ENCODE measurements at regions not wholly inside any gene's neighbourhood (a gene's known extent, or its start where the extent isn't known, plus 50 kb on each side); places are given as distances from the start of the nearest gene placed in this dataset.

DNA sequence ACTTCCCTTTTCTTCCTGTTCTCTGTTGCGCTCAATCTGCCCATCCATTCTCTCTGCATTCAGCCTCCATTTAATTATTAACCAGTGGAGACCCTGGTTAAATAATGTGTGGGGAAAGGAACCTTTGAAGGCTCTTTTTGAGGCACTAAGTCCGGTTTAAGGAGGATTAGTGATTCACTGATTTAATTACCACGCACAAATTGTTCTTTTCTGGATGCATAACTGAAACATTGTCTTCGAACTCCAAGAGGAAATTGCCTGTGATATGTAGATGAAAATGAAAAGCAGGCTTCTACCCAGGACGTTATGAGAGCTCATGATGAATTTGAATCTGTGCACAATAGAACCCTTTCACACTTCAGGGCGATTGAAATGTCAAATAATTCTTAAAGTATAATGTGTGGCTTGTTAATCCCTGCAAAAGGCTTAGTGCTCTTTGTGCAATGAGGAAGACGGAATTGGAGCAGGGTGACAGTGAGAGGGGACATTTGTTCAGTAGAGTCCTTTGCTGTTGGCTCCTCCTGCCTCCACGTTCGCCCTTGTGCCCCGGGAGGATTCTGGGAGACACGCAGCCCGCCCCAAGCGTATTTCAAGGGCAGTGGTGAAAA is 51.1 kb upstream of the ZNF236 start:
- DNase-seq = no peak

DNA sequence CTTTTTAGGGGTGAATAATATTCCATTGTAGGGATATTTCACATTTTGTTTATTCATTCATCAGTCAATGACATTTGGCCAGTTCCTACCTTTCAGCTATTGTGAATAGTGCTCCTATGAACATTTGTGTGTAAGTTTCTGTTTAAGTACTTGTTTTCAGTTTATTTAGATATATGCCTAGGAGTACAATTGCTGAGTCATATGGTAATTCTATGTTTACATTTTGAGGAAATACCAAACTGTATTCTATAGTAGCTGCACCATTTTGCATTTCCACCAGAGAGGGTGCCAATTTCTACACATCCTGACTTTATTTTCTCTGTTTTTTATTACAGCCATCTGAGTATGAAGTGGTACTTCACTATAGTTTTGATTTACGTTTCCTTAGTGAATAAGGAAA is 54.4 kb upstream of the ZNF236 start:
- DNase-seq = no peak

DNA sequence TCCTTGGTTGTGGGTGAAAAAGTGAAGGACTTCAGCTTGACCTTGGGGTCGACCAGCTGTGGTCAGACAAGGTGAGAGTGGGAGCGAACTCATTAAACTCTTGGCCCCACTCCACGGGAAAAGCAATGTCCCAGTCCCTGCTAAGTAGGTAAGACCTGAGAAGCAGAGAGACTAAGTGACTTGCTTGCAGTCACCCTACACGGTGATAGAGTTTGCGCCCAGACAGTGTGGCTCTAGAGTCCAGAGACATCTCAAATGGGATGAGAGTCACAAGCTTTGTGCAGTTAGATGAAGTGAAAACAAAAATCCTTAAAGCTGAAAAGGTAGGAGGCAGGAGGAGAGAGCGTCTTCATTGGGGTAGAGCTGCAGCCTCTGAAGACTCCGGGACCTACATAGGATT is 55.9 kb upstream of the ZNF236 start:
- DNase-seq = no peak

DNA sequence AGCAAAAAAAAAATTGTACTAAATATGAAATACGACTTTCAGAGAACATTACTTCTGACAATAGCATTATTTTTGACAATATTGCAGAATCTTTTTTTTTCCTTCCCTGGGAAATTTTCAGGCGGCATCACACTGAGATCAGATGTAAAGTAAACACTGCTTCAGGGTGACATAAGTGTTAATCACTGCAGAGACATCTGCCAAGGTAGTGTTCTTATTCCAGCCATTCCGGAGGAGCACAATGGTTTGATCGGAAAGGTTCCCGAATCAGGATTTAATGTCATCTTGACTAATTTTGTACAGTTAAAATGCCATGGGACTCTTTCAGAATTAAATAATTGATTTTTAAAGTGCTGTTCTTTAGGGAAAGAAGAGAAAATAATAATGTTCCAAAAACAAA is 56.7 kb upstream of the ZNF236 start:
- DNase-seq = no peak

DNA sequence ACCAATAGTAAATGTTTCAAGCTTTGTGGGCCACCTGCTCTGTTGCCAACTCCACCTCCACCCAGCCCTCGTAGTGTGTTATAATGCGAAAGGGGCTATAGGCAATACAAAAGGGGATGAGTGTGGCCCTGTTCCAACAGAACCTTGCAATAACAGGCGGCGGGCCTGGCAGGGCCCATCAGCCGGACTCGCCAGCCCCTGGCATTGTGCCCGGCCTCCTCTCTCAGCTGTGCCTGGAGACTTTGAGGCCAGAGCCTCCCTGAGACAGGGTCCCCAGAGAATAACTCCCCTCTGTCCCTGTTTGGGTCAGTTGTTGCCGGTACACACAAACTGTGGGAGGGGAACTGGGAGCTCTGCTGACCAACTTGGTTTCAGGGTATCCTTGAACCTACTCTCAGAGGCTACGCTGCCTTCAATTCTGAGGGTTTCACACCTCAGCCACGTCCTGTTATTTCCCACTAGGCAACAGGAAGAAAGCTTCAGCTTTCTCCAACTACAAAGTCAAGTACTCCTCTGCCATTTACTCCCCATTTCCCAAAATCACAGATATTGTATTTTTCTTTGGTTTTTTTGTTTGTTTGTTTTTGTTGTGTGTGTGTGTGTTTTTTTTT is 58.0 kb upstream of the ZNF236 start:
- DNase-seq = no peak

DNA sequence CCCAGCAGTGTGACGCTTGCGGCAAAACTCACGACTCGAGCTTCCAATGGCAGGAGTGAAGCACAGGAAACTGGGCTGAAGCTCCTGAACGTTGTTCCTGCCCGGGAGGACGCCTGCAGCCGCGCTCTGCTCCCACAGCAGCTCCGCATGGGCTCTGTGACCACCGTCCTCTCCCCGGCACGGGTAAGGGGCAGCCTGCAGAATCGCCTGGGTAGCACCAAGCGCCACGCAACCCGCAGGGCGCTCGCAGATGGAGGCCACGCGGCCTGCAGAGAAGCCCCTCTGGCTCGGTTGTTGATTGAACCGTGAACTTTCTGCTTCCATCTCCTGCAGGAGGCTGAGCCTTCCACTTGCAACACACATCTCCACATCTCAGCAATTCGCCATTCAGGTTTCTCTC is 63.3 kb upstream of the ZNF236 start:
- DNase-seq = no peak

DNA sequence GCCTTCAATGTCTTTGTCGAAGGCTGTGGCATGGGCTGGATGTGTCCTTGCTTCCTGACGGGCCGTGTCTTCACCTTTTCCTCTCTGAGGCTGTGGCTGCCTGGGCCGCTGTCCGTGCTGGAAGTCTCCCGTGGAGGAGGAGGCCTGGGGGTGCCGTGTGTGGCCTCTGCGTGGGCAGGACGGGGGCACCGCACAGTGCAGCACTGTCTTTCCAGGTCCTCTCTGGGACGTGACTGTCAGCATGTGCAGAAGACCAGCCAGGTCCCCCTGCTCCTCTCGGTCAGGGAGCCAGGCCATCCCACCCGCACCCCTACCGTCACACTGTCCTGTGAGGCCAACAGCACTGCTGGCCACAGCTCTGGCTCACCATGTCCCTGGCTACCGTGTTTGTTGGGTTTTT is 64.4 kb upstream of the ZNF236 start:
- no peak for DNase-seq

DNA sequence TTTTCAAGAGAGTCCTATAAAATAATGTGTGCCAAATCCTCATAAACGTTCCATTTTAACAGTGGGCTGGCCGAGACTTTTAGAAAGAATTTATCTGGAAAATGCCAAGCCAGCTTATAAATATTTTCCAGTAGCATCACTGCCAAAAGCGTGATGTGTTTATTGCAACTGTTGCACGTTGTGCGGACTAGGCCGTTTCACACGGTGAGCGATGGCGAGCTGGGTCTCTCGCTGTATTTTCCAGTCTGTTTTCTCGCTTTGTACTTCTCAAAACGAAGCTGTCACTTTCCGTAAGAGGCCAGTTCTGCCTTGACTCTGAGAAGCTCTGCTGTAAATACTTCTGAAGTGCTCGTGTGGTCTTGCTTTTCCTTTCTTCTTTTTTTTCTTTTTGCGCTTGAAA is 65.0 kb upstream of the ZNF236 start:
- DNase-seq = no peak

DNA sequence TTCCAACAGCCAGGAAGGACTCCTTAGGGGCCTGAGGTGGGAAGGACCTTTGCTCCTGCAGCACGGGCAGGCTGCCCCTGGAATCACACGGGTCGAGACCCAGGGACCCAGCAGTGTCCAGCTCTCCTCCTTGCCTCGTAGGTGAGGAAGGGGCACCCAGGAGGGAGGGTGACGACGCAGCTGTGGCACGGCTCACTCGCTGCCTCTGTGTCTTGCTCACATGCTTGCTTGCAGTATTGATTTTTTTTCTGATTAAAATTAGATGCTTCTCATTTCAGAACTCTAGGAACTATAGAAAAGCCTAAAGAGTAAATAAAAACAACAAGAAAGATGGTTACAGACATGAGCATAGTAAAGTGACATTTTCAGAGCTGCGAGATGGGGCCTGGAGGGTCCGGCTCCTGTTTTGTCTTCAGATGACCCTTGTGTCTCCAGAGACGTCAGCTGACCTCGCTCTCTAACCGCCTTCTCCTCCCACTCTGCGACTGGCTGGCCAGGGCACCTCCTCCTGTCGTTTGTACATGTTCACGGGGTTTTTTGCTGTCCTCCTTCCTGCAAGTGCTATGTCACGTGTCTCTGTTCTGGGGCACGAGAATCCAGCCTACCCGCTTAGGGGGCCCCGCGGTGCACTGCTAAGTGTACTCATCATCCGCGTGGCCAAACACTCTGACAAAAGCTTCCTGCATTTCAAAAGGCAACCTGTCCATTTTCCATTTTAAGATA is 65.7 kb upstream of the ZNF236 start:
- DNase-seq = no peak

DNA sequence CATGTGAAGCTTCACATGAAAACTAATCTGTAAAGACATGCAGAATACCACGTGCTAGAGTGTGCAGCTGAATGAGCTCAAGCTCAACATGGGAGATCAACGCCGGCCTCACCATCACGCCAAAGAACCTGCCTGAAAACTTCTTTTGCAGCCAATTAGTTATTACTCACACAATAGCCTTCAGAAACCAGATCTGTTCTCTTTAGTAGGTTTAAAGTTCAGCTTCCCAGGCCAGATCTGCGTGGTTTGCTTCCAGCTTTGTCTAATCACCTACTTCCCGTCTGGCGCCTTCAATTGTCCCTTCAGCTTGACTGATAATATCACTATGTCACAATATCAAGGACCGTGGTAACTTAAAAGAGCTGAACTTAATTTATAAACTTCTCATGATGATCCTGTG is 68.0 kb upstream of the ZNF236 start:
- no peak for DNase-seq

DNA sequence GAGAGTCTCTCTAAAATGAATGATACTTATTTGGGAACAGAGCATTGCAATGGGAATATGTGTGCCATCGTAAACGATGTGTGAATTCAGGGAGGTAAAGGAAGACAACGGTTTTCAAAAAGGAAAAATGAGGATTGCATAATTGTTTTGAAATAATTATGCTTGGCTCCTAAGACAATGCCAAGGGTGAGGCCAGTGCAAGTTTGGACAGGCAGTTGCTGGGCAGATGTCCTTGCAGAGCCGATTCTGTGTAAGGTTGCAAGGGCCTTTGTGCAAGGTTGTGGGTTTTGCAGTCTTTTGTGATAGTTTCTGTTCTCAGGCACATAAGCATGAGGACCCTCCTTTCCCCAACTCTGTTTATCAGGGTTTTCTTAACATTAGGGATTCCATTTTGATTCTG is 70.0 kb upstream of the ZNF236 start:
- DNase-seq = no peak

DNA sequence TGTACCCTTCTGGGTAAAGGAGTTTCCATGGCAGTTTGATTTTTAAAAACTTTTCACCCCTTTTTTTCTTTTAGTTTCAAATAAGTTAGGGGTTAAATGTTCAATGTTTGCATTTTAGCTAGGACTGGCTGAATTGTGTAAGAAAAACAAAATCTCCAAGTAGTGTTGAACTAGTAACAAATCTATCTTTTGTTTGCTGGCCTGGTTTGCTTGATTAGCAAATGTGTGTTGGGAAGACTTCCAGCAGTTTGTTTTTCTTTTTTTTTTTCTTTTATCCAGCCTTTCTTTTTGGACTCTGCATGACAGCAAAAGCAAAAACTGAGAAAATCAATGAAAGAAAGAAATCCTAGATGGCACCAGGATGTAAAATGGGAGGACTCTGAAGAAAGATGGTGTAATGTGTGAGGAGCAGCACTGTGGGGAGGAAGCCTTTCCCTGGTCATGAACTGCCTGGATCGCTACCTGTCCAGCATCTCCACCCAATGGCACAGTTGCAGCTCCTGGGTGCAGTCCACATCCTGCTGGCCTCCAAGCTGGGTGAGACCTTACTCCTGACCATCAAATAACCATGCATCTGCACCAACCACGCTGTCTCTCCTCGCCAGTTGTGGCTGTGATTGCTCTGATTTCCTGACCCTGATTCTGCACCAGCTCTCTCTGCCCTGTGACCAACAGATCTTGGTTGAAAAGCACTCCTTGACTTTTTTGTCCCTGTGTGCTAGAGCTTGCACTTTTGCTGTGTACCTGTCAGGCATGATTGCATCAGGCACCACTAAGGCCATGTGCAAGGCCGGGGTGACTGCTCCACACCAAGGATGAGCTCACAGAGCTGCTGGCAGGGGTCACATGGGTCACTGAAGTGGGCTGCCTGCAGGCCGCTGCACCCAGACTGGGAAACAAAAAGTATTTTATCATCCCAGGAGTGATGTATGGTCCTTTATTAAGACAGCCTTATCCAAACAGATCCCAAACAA is 71.2 kb upstream of the ZNF236 start:
- no peak for DNase-seq

DNA sequence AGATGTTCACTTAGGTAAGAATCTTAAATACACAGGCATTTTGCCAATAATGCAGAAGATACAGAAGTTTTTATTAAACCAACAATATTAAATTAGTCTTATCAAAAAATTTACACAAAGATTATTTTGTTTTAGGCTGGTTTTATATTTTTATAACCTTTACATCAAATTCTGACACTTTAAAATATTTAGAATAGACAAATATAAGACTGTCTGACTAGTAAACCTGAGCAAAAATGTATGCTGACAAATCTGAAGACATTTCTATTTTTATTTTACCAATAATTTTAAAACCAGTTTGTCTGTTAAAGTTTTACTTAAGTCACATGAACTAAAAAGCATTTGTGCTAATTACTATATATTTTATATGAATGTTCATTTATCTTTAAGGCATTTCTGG is 72.1 kb upstream of the ZNF236 start:
- DNase-seq = no peak

DNA sequence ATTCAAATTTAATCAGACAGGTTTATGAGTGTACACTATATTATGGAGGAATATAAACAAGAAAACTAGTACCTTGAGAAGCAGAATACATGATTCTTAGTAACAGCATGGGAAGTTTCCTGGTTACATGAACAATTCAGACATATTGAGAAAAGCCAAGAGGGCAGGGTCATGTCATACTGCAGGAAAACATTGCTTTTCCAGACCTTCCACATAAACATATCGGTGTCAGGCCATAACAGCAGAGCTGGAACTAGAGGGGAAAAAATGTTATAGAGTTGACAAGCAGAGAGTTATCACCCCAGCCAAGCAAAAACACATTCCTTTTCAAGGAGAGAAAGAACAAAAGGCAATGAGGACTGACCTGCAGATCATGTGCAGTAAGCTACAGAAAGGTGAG is 74.7 kb upstream of the ZNF236 start:
- DNase-seq = no peak

DNA sequence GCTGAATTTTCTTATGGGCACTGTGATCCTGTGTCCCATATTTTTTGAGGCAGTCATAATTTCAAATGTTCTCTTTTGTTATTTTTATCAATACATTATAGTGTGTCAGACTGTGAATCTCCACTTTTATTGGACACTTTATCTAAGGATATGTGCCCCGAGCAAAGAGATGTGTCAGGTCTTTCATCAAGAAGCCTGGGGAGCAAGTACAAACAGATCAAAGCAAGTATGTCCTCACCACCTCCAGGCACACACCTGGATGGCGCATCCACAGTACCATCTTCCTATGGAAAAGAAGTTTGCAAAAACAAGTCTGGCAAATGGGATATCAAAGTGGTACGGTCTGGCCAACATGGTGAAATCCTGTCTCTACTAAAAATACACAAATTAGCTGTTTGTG is 81.0 kb upstream of the ZNF236 start:
- no peak for DNase-seq

DNA sequence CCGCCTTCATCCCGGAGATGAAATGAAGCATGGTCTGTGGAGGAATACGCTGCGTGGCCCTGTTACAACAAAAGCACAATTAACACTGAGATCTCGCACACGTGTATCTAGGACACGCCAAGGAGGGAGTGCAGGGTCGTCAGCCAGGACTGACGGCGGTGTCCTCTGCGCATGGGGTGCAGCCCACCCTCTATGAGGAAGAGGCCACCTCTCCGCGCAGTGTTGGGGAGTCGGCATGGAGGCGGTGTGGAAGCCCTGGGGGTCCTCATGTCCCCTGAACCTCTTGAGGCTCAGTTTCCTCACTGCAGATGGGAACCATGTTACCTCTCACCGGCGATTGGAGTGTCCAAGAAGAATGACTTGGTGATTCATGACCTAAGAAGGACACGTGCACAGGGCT is 86.0 kb upstream of the ZNF236 start:
- no peak for DNase-seq

DNA sequence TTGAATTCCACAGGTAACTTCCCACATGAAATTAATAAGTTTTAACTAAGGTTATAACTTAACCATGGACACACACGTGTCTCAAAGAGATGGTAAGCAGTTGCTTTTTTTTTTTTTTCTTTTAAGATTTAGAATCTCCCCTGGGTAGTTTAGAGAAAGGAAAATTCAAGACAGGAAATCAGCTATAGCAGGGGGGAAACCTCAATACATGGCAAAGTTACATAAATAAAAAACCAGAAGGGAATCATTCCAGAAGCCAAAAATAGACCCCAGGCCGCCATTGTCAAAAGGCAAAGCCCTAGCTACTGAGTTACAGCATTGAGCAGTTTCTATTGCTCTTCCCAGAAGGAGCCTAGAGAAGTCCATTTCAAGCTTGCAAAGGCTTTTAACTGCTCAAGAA is 91.5 kb upstream of the ZNF236 start:
- no peak for DNase-seq

DNA sequence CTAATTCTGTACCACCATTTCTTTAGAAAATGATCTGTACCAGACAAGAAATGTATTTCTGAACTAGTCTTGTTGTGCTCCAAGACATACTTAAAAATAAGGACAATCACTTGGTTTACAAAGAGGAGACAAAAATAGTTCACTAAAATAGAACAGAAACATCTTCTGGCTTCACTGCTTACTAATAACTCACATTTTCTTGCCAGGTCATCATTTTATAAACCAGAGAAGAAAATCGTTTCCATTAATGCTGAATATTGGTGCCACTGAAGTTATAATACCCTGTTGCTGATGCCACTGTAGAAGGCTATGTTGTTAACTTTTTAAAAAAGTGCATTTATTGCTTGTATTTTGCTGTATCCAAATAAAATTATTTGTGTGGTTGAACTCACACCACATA is 94.8 kb upstream of the ZNF236 start:
- DNase-seq = no peak

DNA sequence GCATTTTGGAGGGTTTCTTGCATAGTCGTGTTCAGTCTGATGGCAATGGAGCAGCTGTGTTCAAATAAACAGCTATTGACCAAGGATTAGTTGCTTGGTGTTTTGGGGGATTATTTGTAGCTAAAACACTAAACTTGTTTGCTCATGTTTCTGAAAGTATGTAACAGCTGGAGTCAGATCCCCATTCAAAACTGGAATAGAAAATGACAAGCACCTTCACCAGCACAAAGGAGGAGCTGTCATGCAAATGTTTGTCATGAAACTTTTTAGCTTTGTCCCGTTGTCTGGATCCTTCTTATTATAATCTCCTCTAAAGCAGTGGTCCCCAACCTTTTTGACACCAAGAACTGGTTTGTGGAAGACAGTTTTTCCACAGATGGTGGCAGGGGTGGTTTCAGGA is 96.9 kb upstream of the ZNF236 start:
- DNase-seq = no peak

DNA sequence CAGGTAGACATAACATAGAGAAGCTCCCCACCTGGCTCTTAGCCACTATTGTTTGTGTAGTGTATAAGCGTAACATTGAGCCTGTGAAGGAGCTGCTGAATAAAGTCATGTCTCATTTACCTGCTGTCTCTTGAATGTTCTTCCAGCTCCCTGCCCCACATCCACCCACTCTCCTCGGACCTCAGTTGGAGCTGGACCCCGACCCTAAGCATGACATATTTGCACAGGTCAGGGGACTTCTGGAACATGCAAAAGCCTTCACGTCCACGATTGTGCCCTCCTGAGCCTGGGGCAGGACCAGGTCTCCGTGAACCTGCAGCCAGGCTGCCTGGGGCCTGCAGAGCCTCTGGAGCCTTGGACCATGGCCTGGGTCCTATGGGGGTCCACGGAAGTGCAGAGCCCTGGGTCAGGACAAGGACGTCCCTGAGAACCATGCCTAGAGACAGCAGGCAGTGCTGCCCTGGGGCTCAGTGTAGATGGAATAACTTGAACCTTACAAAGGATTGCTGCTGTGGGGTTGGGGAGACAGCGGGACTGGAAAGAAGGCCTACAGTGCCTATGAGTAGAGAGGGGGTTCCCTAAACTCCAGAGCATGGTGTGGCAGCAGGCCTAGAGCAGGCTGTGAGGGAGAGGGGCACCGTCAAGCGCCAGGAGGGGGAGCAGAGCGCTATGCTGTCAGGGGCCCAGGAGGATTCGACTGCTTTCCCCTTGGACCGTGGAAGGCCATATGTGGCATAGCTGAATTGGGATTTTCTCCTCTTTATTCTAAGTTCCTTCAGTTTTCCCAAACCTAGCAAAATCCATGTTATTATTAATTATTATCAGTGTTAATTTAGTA is 99.9 kb upstream of the ZNF236 start:
- DNase-seq = no peak

DNA sequence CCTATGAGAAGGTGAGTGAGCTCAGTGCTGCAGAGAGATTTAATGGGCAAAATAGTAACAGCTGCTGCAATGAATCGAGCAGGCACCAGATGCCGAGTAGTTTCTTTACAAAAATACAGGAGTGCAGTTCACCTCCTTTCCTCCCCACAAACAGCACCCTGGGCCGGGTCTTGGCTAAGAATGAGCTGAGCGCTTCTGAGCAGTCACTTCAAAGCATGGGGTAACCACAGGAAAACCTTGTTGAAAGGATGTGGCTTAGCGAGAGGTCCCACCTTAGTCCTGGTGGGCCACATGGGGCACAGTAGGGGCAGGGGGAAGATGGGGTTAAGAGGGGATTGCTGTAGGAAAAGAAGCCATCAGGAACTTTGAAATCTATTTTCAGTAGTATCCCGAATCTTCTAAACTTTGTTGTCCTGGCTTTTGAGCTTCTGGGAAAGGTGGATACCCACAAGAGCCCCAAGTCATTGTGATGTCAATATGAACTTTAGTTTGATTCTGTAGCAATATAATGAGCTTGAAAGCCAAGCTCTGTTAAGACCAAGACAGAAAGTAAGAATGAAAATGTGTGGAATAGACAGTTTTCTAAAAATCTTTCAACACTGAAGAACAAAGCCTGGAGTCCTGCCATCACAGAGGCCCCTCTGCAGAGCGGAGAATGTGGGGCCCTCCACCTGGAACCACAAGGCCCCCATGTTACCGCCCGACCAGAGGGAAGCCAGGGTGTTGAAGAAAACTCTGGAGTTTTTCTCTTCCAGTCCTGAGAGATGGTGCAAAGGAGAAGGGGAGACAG is 101.0 kb upstream of the ZNF236 start:
- DNase-seq = no peak

DNA sequence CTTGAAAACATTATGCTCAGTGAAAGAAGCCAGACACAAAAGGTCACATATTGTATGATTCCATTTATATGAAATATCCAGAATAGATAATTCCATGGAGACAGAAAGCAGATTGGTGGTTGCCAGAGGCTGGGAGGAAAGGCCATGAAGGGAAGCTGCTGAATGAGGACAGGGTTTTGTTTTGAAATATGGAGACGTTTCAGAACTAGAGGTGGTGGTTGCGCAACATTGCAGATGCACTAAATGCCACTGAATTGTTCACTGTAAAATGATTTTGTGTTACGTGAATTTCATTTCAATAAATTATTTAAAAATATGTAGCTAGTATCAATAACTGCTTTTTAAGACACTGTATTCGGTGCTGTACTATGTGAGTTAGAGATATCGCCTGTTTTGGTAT is 101.7 kb upstream of the ZNF236 start:
- no peak for DNase-seq
